ENCODE measurements at regions not wholly inside any gene's neighbourhood (a gene's known extent, or its start where the extent isn't known, plus 50 kb on each side); places are given as distances from the start of the nearest gene placed in this dataset.
A peak's percentile ranks its signal among the peaks of the same experiment; 100 is the strongest.

DNA sequence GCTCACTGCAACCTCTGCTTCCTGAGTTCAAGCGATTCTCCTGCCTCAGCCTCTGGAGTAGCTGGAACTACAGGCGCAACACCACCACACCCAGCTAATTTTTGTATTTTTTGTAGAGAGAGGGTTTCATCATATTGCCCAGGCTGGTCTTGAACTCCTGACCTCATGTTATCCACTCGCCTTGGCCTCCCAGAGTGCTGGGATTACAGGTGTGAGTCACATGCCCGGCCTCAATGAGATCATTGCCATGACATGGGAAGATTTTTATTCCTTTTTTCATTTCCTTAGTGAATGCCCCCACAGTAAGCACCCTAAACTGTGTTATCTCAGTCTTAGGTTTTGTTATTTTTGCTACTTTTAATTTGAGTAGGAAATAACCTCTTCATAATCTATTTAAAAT is 977.9 kb downstream of the BRINP3 start:
- DNase-seq (ENCODE audit: low read depth, low spot score) = no peak
- Histone ChIP-seq H3K36me3 (ENCODE audit: insufficient read depth, low read length) (no peaks in the 10 kb centered on the region), H3K9ac (ENCODE audit: insufficient read length) (no peak overlapping the region), H3K4me3 (no peak overlapping the region), H3K9me3 (ENCODE audit: low read depth, low read length) (no peaks in the 10 kb centered on the region), H3K27ac (no peak overlapping the region)
- TF ChIP-seq EZH2 (IDR thresholded peaks at IDR 0.05) = no peak
- no peak for TF ChIP-seq POLR2AphosphoS5 (IDR thresholded peaks at IDR 0.05; ENCODE audit: borderline replicate concordance, low read depth, low read length)
- TF ChIP-seq FOXP2 (optimal IDR thresholded peaks at IDR 0.05; ENCODE audit: control extremely low read depth, extremely low read length, insufficient read depth) = no peak

DNA sequence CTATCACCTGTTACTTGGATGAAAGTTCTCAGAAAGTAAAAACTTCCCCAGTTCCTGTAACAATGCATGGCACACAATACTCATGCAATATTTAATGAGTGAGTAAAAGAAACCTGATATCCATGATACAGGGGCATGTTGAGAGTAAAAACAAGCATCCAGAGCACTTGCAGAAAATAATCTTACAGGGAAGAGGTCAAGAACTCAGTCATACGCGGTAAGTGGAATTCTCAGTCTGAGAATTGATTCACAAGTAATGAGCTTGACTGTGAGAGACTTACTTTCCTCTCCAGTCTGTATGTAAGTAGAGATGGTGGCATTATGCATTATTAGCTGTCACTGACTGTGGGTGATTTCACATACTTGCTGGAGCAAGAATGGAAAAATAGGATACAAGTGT is 976.9 kb downstream of the BRINP3 start:
- no peaks in the 10 kb centered on the region for H3K9me3 ChIP-seq (ENCODE audit: low read depth, low read length)
- no peak for DNase-seq (ENCODE audit: low read depth, low spot score)
- H3K9ac ChIP-seq (ENCODE audit: insufficient read length) = no peak overlapping the region
- H3K4me3 ChIP-seq = no peak overlapping the region
- no peaks in the 10 kb centered on the region for H3K36me3 ChIP-seq (ENCODE audit: insufficient read depth, low read length)
- TF ChIP-seq POLR2AphosphoS5 (IDR thresholded peaks at IDR 0.05; ENCODE audit: borderline replicate concordance, low read depth, low read length) (no peak), FOXP2 (optimal IDR thresholded peaks at IDR 0.05; ENCODE audit: control extremely low read depth, extremely low read length, insufficient read depth) (no peak), EZH2 (IDR thresholded peaks at IDR 0.05) (no peak)
- H3K27ac ChIP-seq = no peak overlapping the region

DNA sequence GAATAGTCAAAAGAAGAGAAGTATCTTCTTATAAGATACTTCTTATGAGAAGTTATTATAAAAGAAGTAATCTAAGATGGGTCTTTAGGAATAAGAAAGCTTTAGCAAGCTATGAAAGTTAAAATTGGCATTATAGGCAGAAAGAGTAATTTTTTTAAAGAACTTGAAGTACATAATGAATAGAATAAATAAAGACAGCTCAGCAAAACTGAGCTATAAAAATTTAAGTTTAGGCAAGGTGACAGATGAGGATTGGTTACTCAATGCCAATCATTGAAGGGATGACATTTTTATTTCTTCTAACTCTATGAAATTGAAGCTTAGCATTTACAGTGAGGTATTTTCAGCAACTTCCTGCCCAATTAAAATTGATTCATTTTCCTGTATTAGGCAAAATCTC is 966.8 kb downstream of the BRINP3 start:
- Histone ChIP-seq H3K9me3 (ENCODE audit: low read depth, low read length) (no peaks in the 10 kb centered on the region), H3K4me3 (no peak overlapping the region), H3K9ac (ENCODE audit: insufficient read length) (no peak overlapping the region), H3K27ac (no peak overlapping the region; the same call in 1 of the 2 replicates), H3K36me3 (ENCODE audit: insufficient read depth, low read length) (no peaks in the 10 kb centered on the region)
- TF ChIP-seq FOXP2 (optimal IDR thresholded peaks at IDR 0.05; ENCODE audit: control extremely low read depth, extremely low read length, insufficient read depth) = no peak
- no peak for TF ChIP-seq EZH2 (IDR thresholded peaks at IDR 0.05)
- no peak for TF ChIP-seq POLR2AphosphoS5 (IDR thresholded peaks at IDR 0.05; ENCODE audit: borderline replicate concordance, low read depth, low read length)
- peak; percentile 12 for DNase-seq (ENCODE audit: low read depth, low spot score)

DNA sequence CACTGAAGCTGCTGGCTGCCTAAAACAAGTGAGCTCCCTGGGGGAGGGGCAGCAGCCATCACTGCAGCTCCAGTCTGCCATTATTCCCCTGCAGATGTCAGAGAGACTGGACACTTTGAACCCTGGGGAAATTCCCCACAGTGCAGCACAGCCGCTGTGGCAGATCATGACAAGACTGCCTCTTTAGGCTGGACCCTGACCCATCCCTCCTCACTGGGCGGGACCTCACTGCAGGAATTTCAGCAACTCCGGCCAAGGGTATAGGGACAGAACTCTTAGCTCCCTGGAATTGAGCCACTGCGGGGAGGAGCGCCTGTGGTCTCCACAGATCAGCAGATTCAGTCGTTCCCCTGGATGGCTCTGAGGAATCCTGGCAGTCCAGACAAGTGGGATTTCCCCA is 964.6 kb downstream of the BRINP3 start:
- no peak overlapping the region for H3K27ac ChIP-seq
- no peak overlapping the region for H3K4me3 ChIP-seq
- no peaks in the 10 kb centered on the region for H3K9me3 ChIP-seq (ENCODE audit: low read depth, low read length)
- DNase-seq (ENCODE audit: low read depth, low spot score) = no peak
- no peaks in the 10 kb centered on the region for H3K36me3 ChIP-seq (ENCODE audit: insufficient read depth, low read length)
- no peak overlapping the region for H3K9ac ChIP-seq (ENCODE audit: insufficient read length)
- TF ChIP-seq POLR2AphosphoS5 (IDR thresholded peaks at IDR 0.05; ENCODE audit: borderline replicate concordance, low read depth, low read length) = no peak
- no peak for TF ChIP-seq FOXP2 (optimal IDR thresholded peaks at IDR 0.05; ENCODE audit: control extremely low read depth, extremely low read length, insufficient read depth)
- no peak for TF ChIP-seq EZH2 (IDR thresholded peaks at IDR 0.05)

DNA sequence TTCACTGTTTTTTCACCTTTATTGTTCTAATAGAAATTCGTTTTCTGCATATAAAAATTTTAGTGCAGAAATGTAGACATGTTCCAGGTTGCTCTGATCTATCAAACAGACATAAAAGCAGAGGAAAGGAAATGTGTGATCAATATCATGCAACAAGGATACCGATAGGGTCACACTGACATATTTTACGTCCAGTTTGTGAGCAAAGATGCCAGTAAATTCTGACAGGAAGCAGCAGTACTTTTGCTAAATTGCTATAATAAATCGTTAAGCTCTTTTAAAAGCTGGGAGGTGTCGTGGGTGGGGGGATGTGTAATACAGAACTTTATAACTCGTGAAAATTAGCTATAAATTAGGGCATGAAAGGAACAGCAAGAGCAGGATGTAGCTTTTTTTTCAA is 955.2 kb downstream of the BRINP3 start:
- no peak overlapping the region for H3K9ac ChIP-seq (ENCODE audit: insufficient read length)
- no peaks in the 10 kb centered on the region for H3K36me3 ChIP-seq (ENCODE audit: insufficient read depth, low read length)
- H3K9me3 ChIP-seq (ENCODE audit: low read depth, low read length) = no peaks in the 10 kb centered on the region
- H3K27ac ChIP-seq = no peak overlapping the region
- DNase-seq (ENCODE audit: low read depth, low spot score) = no peak
- no peak for TF ChIP-seq EZH2 (IDR thresholded peaks at IDR 0.05)
- TF ChIP-seq POLR2AphosphoS5 (IDR thresholded peaks at IDR 0.05; ENCODE audit: borderline replicate concordance, low read depth, low read length) = no peak
- TF ChIP-seq FOXP2 (optimal IDR thresholded peaks at IDR 0.05; ENCODE audit: control extremely low read depth, extremely low read length, insufficient read depth) = no peak
- no peak overlapping the region for H3K4me3 ChIP-seq

DNA sequence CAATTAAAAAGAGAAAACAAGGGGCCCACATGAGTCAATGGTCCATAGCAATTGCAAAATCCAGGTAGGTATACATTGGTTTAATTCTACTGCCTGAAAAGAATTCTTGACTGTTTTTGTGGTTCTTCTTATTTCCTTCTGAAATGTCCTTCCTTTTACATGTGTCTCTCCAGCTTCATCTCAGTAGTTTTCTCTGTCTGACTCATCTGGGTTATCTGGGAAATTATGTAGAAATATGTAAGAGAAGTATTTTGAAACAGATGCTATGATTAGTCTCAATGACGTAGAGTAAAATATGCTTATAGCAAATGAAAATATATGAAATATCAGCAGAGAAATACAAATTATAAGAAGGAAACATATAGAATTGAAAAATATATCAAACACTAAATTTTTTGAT is 953.2 kb downstream of the BRINP3 start:
- DNase-seq (ENCODE audit: low read depth, low spot score) = no peak
- H3K4me3 ChIP-seq = no peak overlapping the region
- H3K9me3 ChIP-seq (ENCODE audit: low read depth, low read length) = no peaks in the 10 kb centered on the region
- no peak overlapping the region for H3K9ac ChIP-seq (ENCODE audit: insufficient read length)
- TF ChIP-seq POLR2AphosphoS5 (IDR thresholded peaks at IDR 0.05; ENCODE audit: borderline replicate concordance, low read depth, low read length) = no peak
- no peak for TF ChIP-seq FOXP2 (optimal IDR thresholded peaks at IDR 0.05; ENCODE audit: control extremely low read depth, extremely low read length, insufficient read depth)
- H3K27ac ChIP-seq = no peak overlapping the region
- H3K36me3 ChIP-seq (ENCODE audit: insufficient read depth, low read length) = no peaks in the 10 kb centered on the region

DNA sequence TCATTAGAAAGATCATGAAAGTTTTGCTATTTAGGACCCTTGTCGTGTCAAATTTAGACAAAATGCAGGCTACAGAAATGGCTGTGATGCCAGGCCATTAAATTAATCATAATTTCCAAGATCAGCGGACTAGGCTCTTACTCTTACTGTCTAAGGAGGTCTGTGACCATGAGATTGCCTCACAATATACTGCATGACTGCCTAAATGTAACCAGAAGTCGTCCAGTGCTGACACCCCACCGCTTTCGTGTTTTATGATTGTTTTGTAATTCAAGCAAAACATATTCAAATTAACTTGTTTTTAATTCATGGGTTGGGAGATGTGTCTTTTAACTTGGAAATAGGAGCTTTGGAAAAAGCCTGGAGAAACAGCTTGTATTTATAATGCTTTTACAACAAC is 947.5 kb downstream of the BRINP3 start:
- Histone ChIP-seq H3K36me3 (ENCODE audit: insufficient read depth, low read length) (no peaks in the 10 kb centered on the region), H3K9me3 (ENCODE audit: low read depth, low read length) (no peaks in the 10 kb centered on the region), H3K4me3 (no peak overlapping the region), H3K27ac (no peak overlapping the region), H3K9ac (ENCODE audit: insufficient read length) (no peak overlapping the region)
- TF ChIP-seq EZH2 (IDR thresholded peaks at IDR 0.05) (no peak), POLR2AphosphoS5 (IDR thresholded peaks at IDR 0.05; ENCODE audit: borderline replicate concordance, low read depth, low read length) (no peak), FOXP2 (optimal IDR thresholded peaks at IDR 0.05; ENCODE audit: control extremely low read depth, extremely low read length, insufficient read depth) (no peak)
- no peak for DNase-seq (ENCODE audit: low read depth, low spot score)

DNA sequence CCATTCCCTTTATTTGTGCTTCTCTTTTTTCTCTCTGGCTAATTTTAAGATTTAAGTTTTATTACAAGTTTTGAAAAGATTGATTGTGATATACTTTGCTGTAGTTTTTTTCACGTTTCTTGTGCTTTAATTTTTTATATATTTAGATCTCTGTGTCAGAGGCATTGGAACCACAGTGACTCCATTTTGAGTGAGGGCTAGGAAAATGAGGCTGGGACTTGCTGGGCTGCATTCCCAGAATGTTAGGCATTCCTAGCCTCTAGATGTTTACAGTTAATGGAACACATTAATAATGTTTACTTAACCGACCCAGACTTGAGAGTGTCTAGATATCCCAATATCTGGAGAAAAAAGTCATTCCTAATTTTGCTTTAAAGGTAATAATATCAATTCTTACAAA is 939.4 kb downstream of the BRINP3 start:
- Histone ChIP-seq H3K27ac (no peak overlapping the region), H3K36me3 (ENCODE audit: insufficient read depth, low read length) (no peaks in the 10 kb centered on the region), H3K9ac (ENCODE audit: insufficient read length) (no peak overlapping the region), H3K4me3 (no peak overlapping the region), H3K9me3 (ENCODE audit: low read depth, low read length) (no peaks in the 10 kb centered on the region)
- no peak for DNase-seq (ENCODE audit: low read depth, low spot score)
- TF ChIP-seq EZH2 (IDR thresholded peaks at IDR 0.05) (no peak), POLR2AphosphoS5 (IDR thresholded peaks at IDR 0.05; ENCODE audit: borderline replicate concordance, low read depth, low read length) (no peak), FOXP2 (optimal IDR thresholded peaks at IDR 0.05; ENCODE audit: control extremely low read depth, extremely low read length, insufficient read depth) (no peak)

DNA sequence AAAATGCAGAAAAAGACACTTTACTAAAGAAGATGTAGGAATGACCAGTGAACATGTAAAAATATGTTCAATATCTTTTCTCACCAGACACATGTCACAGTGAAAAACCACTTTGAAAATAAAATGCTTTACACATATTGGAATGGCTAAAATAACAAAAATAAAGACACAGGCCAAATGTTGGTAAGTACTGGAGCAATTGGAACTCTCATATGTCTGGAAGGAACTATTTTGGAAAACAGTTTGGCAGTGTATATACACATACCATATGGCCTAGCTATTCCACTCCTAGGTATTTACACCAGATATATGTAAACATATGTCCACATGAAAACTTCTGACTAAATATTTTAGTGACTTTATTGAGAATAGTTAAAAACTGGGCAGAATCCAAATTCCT is 927.2 kb downstream of the BRINP3 start:
- no peak overlapping the region for H3K27ac ChIP-seq
- no peak overlapping the region for H3K9ac ChIP-seq (ENCODE audit: insufficient read length)
- TF ChIP-seq FOXP2 (optimal IDR thresholded peaks at IDR 0.05; ENCODE audit: control extremely low read depth, extremely low read length, insufficient read depth) = no peak
- H3K36me3 ChIP-seq (ENCODE audit: insufficient read depth, low read length) = no peaks in the 10 kb centered on the region
- DNase-seq (ENCODE audit: low read depth, low spot score) = no peak
- H3K4me3 ChIP-seq = no peak overlapping the region
- H3K9me3 ChIP-seq (ENCODE audit: low read depth, low read length) = 0 out of 2 replicates have a peak, but pooled peaks cover 2% of the 10 kb centered on the region

All from SK-N-MC (cell line).